NCI-H526 treated with DMSO at 0.1 percent for 48 hours (cell line): ENCODE measurements at regions not wholly inside any gene's neighbourhood (a gene's known extent, or its start where the extent isn't known, plus 50 kb on each side); places are given as distances from the start of the nearest gene placed in this dataset.
"Not testable (repeated sequence)": the region's sequence is repeated elsewhere in the genome, so short reads cannot be mapped to it uniquely, and the experiment has no call there.

ENCODE experiments used
- DNase-seq: peaks from one replicate; lab custom pipeline; 2025; lab: John Stamatoyannopoulos, UW

- DNase-seq: no peak
Measured at GRCh38 chr4:3879681-3880614, 113.8 kb downstream of the ADRA2C start.

GRCh38 chr4:3880615-3881120 is 114.5 kb downstream of the ADRA2C start:
- DNase-seq: peak; percentile 65

GRCh38 chr4:3882316-3882885 is 116.2 kb downstream of the ADRA2C start:
- DNase-seq: not testable (repeated sequence)

- not testable (repeated sequence) for DNase-seq
Measured at GRCh38 chr4:3884261-3884660, 118.1 kb downstream of the ADRA2C start.

GRCh38 chr4:3893590-3893989 is 127.4 kb downstream of the ADRA2C start:
- DNase-seq: not testable (repeated sequence)

- not testable (repeated sequence) for DNase-seq
Measured at GRCh38 chr4:3894086-3894959, 128.1 kb downstream of the ADRA2C start.

- no peak for DNase-seq
Measured at GRCh38 chr4:3896441-3896840, 130.3 kb downstream of the ADRA2C start.

- DNase-seq: not testable (repeated sequence)
Measured at GRCh38 chr4:3896871-3897578, 130.8 kb downstream of the ADRA2C start.

- no peak for DNase-seq
Measured at GRCh38 chr4:3898098-3898497, 131.9 kb downstream of the ADRA2C start.

- not testable (repeated sequence) for DNase-seq
Measured at GRCh38 chr4:3898928-3899327, 132.7 kb downstream of the ADRA2C start.

- not testable (repeated sequence) for DNase-seq
Measured at GRCh38 chr4:3904264-3904955, 138.2 kb downstream of the ADRA2C start.

- not testable (repeated sequence) for DNase-seq
Measured at GRCh38 chr4:3909616-3910015, 143.4 kb downstream of the ADRA2C start.

- DNase-seq: not testable (repeated sequence)
Measured at GRCh38 chr4:3910161-3910950, 144.2 kb downstream of the ADRA2C start.

GRCh38 chr4:3911252-3911856 is 145.2 kb downstream of the ADRA2C start:
- DNase-seq: no peak

GRCh38 chr4:3914511-3914910 is 148.3 kb downstream of the ADRA2C start:
- DNase-seq: not testable (repeated sequence)

GRCh38 chr4:3919509-3919908 is 153.3 kb downstream of the ADRA2C start:
- not testable (repeated sequence) for DNase-seq

GRCh38 chr4:3921902-3922301 is 155.7 kb downstream of the ADRA2C start:
- not testable (repeated sequence) for DNase-seq

- DNase-seq: not testable (repeated sequence)
Measured at GRCh38 chr4:3925841-3926240, 159.7 kb downstream of the ADRA2C start.

- not testable (repeated sequence) for DNase-seq
Measured at GRCh38 chr4:3926271-3926670, 160.1 kb downstream of the ADRA2C start.
